HG03175 (cell line): ENCODE measurements at regions not wholly inside any gene's neighbourhood (a gene's known extent, or its start where the extent isn't known, plus 50 kb on each side); places are given as distances from the start of the nearest gene placed in this dataset.
"Not testable (repeated sequence)": the region's sequence is repeated elsewhere in the genome, so short reads cannot be mapped to it uniquely, and the experiment has no call there.

Experiments
- ATAC-seq: cut with Tn5 transposase; IDR thresholded peaks from one replicate; pipeline ENCODE4 v1.9.1; 2021; ENCODE audit warnings: mild to moderate bottlenecking, moderate library complexity; ENCODE audit not compliant: unreplicated experiment

DNA sequence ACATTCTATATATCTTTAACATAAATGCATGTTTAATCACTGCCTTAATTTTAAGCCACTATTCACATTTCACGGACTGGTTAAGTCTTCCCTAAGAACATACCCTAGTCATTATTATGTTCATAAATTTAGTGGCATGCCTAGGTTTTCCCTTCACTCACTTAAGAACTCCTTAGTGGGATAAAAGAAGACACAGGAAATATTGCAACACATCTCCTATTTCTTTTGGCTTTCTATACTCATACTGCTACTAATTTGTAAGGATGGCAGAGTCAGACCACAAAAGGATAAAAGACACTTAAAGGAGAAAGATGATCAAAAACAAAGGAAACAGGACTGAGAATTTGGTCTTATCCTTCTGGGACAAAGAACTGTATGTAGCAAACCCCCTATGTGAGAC, 951.4 kb downstream of the SORCS3 start:
- no peak for ATAC-seq

GRCh38 chr10:105586451-105587098, 945.5 kb downstream of the SORCS3 start:
- no peak for ATAC-seq

DNA sequence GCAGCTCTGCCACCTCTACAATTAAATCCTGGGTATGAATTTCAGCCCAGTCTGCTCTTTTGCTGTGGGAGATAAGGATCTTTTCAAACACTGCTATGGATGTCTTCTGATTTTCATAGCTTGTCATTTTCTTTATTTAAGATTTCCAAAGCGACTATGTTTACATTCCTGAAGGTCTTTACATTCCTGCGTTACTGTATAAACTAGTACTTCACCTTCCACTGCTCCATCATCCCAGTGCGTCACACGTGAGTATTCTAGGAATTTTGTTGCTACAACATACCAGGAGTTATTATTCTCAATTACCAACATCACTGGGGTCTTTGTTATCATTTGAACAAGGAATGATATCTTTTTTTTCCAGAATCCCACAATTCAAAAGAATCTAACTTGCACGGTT, 944.7 kb downstream of the SORCS3 start:
- ATAC-seq: no peak

DNA sequence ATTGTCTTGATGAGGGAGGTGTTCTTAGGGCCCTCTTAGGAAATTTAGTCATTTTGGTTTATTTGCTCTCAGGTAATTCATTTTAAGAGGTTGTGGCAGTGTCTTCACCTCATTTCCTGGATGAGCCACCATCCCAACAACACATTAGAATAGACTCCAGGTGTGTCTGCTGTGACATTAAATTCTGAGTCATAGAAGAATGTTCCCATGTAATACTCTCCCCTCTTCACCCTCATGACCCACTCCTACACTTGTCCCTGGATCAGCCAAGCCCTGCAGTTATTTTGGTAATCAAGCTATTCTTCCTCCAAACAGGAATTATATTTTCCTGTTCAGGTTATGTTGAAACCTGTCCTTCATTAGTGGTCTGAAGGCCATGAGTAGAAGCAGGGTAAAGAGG, 944.1 kb downstream of the SORCS3 start:
- no peak for ATAC-seq

GRCh38 chr10:105579112-105579511, 938.0 kb downstream of the SORCS3 start:
- no peak for ATAC-seq

DNA sequence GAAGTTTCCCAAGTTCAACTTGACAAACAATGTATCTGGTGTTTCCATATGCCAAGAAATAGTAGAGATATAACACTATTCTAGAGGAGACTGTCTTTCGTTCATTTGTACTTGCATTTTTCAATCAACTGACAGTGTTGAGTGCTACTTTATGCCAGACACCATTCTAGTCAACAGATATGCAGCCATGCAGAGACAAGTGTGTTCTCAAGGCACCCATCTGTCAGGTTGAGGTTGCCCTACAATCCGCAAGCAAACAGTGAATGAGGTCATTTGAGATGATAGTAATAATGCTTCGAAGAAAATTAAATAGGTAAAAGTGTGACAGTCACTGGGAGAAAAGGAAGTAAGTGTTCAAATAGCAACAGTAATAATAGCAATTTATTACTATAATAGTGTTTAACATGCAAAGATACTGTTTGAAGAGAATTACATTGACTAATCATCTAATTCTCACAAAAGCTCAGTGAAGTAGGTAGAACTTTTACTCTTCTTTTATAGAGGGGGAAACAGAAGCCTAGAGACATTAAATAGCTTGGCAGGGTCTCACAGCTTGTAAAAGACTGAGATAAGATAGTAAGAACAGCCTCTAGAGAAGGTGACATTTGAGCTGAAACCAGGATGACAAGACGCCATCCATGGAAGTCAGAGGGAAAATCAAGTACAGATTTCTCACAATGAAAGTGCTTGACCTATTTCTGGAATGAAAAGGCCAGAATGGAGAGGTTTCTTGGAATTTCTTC, 936.9 kb downstream of the SORCS3 start:
- ATAC-seq: no peak

GRCh38 chr10:105559333-105560097, 918.4 kb downstream of the SORCS3 start:
- no peak for ATAC-seq

- not testable (repeated sequence) for ATAC-seq
Observed at GRCh38 chr10:105550453-105550852, 909.4 kb downstream of the SORCS3 start.

- no peak for ATAC-seq
Observed at GRCh38 chr10:105549731-105550130, 908.6 kb downstream of the SORCS3 start.

GRCh38 chr10:105545101-105545500, 904.0 kb downstream of the SORCS3 start:
- no peak for ATAC-seq

GRCh38 chr10:105540381-105540780, 899.3 kb downstream of the SORCS3 start:
- no peak for ATAC-seq

- ATAC-seq: no peak
Observed at GRCh38 chr10:105538874-105539273, 897.8 kb downstream of the SORCS3 start.

GRCh38 chr10:105535478-105535877, 894.4 kb downstream of the SORCS3 start:
- no peak for ATAC-seq

- no peak for ATAC-seq
Observed at GRCh38 chr10:105534086-105534485, 893.0 kb downstream of the SORCS3 start.

GRCh38 chr10:105516511-105516910, 875.4 kb downstream of the SORCS3 start:
- no peak for ATAC-seq

DNA sequence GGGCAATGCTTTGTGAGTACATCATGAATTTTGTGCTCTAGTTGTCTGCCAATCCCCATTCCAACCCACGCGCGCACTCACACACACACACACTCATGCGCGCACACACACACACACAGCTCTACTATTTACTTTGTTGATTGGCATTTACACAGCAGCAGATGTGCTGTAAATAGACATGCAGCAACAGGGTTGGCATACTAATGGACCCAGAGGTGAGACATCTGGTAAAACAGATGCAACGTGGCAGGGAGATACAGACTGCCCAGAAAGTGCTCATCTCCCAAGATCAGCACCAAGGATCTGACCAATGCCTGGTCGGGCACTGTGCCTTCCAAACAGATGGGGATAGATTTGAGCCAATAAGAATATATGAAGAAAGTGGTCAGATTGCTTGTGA, 873.0 kb downstream of the SORCS3 start:
- ATAC-seq: no peak

- ATAC-seq: no peak
Observed at GRCh38 chr10:105509517-105509916, 868.4 kb downstream of the SORCS3 start.

DNA sequence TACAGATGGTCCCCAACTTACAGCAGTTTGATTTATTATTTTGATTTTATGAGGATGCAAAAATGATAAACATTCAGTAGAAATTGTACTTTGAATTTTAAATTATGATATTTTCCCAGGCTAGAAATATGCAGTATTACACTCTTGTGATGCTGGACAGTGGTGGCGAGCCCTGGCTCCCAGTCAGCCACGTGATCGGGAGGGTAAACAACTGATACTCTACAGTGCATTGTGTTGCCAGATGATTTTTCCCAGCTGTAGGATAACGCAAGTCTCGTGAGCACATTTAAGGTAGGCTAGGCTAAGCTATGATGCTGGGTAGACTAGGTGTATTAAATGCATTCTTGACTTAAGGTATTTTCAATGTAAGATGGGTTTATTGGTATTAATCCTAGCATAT, 865.2 kb downstream of the SORCS3 start:
- no peak for ATAC-seq

- ATAC-seq: no peak
Observed at GRCh38 chr10:105503714-105504113, 862.6 kb downstream of the SORCS3 start.

DNA sequence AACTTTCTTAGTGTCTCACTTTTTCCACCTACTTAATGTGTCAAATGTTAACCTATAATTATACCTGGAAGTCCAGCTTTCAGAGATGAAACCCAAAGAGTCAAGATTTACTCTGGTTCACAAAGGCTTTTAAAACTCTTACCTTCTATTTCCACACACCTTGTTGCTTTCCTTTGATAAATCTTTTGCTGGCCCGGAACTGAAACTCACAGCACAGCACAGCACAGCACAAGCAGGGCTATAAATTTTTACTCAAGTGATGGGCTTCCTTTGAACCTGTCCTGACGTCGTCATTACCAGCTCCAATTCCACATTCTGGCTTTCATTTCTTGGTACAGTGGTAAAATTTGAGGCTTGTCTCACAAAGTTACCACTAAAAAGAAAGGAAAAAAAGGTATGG, 861.0 kb downstream of the SORCS3 start:
- ATAC-seq: no peak

DNA sequence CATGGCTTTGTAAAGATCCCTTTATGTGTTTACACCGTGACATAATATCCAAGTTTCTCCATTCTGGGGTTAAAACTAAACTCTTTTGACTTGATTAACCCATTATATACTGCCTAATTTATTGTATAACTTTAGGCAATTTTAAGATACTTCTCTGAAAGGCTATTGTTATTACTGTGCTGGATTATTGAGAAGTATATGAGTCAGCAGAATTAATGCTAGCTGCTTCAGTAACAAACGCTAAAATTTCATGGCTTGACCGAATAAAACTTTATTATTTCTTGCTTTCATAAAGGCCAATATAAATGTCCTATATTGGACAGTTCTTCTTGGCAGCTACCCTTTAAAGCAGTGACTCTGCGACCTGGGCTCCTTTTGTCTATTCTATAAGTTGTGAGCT, 853.9 kb downstream of the SORCS3 start:
- no peak for ATAC-seq

GRCh38 chr10:105494303-105494702, 853.2 kb downstream of the SORCS3 start:
- no peak for ATAC-seq
